Karpas-422 (cell line): ENCODE measurements at regions not wholly inside any gene's neighbourhood (a gene's known extent, or its start where the extent isn't known, plus 50 kb on each side); places are given as distances from the start of the nearest gene placed in this dataset.

Experiments used
- DNase-seq: peaks from one replicate; pipeline ENCODE4 v3.0.0-alpha.2; 2015
- H2AFZ ChIP-seq: fragments of 200-600 bp; sonication (generic); 2 replicates; pipeline ENCODE4 v1.6.1; 2014; ENCODE audit warnings: antibody characterized with exemption, low read length, mixed read lengths
- H3K27ac ChIP-seq: fragments of 200-600 bp; sonication (generic); 2 replicates; pipeline ENCODE4 v1.5.1; 2014; ENCODE audit warnings: mild to moderate bottlenecking, low read length, moderate library complexity
- H3K27me3 ChIP-seq: fragments of 200-600 bp; sonication (generic); 2 replicates; pipeline ENCODE4 v1.6.1; 2014; ENCODE audit warnings: low read length, mixed read lengths
- H3K36me3 ChIP-seq: fragments of 200-600 bp; sonication (generic); 2 replicates; pipeline ENCODE4 v1.6.1; 2014; ENCODE audit warnings: low read length, mixed read lengths; ENCODE audit not compliant: insufficient read depth
- H3K4me1 ChIP-seq: fragments of 200-600 bp; sonication (generic); 2 replicates; pipeline ENCODE4 v1.6.1; 2014; ENCODE audit warnings: mild to moderate bottlenecking, low read length, mixed read lengths
- H3K4me2 ChIP-seq: fragments of 200-600 bp; sonication (generic); 2 replicates; pipeline ENCODE4 v1.6.1; 2014; ENCODE audit warnings: low read length, low read depth, mild to moderate bottlenecking; ENCODE audit not compliant: poor library complexity, severe bottlenecking
- H3K4me3 ChIP-seq: fragments of 200-600 bp; sonication (generic); 2 replicates; pipeline ENCODE4 v1.5.1; 2014; ENCODE audit warnings: mild to moderate bottlenecking, antibody characterized with exemption, low read length, mixed read lengths
- H3K79me2 ChIP-seq: fragments of 200-600 bp; sonication (generic); 2 replicates; pipeline ENCODE4 v1.6.1; 2014; ENCODE audit warnings: mild to moderate bottlenecking, low read length, mixed read lengths
- H3K9ac ChIP-seq: fragments of 200-600 bp; sonication (generic); 2 replicates; pipeline ENCODE4 v1.6.0; 2014; ENCODE audit warnings: low read length
- H3K9me2 ChIP-seq: fragments of 200-600 bp; sonication (generic), shearing (Covaris generic); replicated peaks from 2 replicates; pipeline ENCODE4 v1.6.0; 2014; ENCODE audit warnings: mild to moderate bottlenecking, low read length, moderate library complexity; ENCODE audit not compliant: insufficient read depth
- H3K9me3 ChIP-seq: fragments of 300-700, 200-600 bp; sonication (generic); 2 replicates; pipeline ENCODE4 v1.6.1; 2014; ENCODE audit warnings: low read length, mixed read lengths
- H4K20me1 ChIP-seq: fragments of 200-600 bp; sonication (generic); 2 replicates; pipeline ENCODE4 v1.6.1; 2014; ENCODE audit warnings: mild to moderate bottlenecking, antibody characterized with exemption, low read length, low read depth; ENCODE audit not compliant: insufficient read depth

DNA sequence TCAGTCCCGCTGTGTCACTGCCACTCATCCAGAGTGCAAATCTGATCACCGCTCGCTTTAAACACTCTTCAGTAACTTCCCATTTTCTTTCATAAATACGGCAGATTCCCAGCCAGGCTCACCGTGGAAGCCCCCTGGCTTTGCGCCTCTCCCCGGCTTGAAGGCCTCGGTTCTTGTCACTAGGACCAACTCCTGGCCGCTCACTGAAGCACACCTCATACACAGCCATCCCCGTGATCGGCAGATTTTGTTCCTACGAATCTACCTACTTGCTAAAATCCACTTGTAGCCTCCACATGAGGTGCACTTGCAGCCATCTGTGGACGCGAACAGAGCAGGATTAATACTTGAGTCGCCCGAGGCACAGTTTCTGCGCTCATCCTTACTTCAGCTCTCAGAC, 462.4 kb upstream of the MYT1L start:
- Histone ChIP-seq H3K27ac (no peak overlapping the region), H3K27me3 (no peaks in the 10 kb centered on the region), H4K20me1 (no peaks in the 10 kb centered on the region), H3K9me3 (no peaks in the 10 kb centered on the region), H3K9ac (no peak overlapping the region), H3K9me2 (no peaks in the 10 kb centered on the region), H3K4me3 (no peak overlapping the region), H2AFZ (no peak overlapping the region), H3K4me2 (no peak overlapping the region), H3K4me1 (peaks cover 5% of the 10 kb centered on the region), H3K36me3 (no peaks in the 10 kb centered on the region), H3K79me2 (no peaks in the 10 kb centered on the region)
- peak; percentile 20 for DNase-seq

DNA sequence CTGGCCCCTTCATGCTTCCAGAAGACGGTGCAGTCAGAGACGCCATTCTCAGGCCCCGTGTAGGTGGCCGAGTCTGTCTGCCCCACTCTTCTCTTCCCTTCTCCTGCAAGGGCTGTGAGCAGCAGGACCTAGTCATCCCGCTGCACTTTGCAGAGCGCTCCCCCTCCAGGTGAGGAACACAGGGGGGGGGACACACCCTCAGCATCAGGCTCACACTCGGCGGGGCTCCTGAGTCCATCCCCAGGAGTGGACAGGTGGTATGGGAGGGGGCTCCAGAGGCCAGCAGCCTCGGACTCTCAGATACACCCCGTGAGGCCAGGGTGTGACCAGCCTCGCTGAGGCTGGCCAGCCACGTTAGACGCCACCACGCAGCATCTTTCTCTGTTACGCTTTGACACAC, 460.5 kb upstream of the MYT1L start:
- no peaks in the 10 kb centered on the region for H3K36me3 ChIP-seq
- DNase-seq = no peak
- H3K9ac ChIP-seq = no peak overlapping the region
- no peaks in the 10 kb centered on the region for H3K79me2 ChIP-seq
- H3K27me3 ChIP-seq = no peaks in the 10 kb centered on the region
- no peak overlapping the region for H3K27ac ChIP-seq
- H3K4me2 ChIP-seq = no peak overlapping the region
- no peaks in the 10 kb centered on the region for H3K9me3 ChIP-seq
- no peak overlapping the region for H2AFZ ChIP-seq
- H3K4me1 ChIP-seq = peaks cover 16% of the 10 kb centered on the region
- no peaks in the 10 kb centered on the region for H3K9me2 ChIP-seq
- H3K4me3 ChIP-seq = no peak overlapping the region
- H4K20me1 ChIP-seq = no peaks in the 10 kb centered on the region

- Histone ChIP-seq H3K4me3 (no peak overlapping the region), H3K4me2 (no peak overlapping the region), H3K9ac (no peak overlapping the region), H3K36me3 (no peaks in the 10 kb centered on the region), H3K9me2 (no peaks in the 10 kb centered on the region), H3K4me1 (peaks cover 16% of the 10 kb centered on the region), H3K9me3 (no peaks in the 10 kb centered on the region), H2AFZ (no peak overlapping the region), H3K79me2 (no peaks in the 10 kb centered on the region), H3K27me3 (no peaks in the 10 kb centered on the region), H4K20me1 (no peaks in the 10 kb centered on the region), H3K27ac (no peak overlapping the region)
- DNase-seq = no peak
These were observed 460.0 kb upstream of the MYT1L start for GRCh38 chr2:2791031-2791430.

GRCh38 chr2:2788076-2788475, 457.0 kb upstream of the MYT1L start:
- H3K27ac ChIP-seq = no peak overlapping the region
- peaks cover 18% of the 10 kb centered on the region for H3K4me1 ChIP-seq
- peak; percentile 45 for DNase-seq
- 0 out of 2 replicates have a peak overlapping the region, but pooled peaks have one; percentile 16 for H3K9ac ChIP-seq
- H3K4me3 ChIP-seq = no peak overlapping the region
- H3K4me2 ChIP-seq = peak overlapping the region; percentile 31
- H3K36me3 ChIP-seq = no peaks in the 10 kb centered on the region
- no peaks in the 10 kb centered on the region for H3K9me3 ChIP-seq
- H3K27me3 ChIP-seq = no peaks in the 10 kb centered on the region
- H4K20me1 ChIP-seq = no peaks in the 10 kb centered on the region
- 0 out of 2 replicates have a peak overlapping the region, but pooled peaks have one; percentile 18 for H2AFZ ChIP-seq
- H3K9me2 ChIP-seq = no peaks in the 10 kb centered on the region
- no peaks in the 10 kb centered on the region for H3K79me2 ChIP-seq

DNA sequence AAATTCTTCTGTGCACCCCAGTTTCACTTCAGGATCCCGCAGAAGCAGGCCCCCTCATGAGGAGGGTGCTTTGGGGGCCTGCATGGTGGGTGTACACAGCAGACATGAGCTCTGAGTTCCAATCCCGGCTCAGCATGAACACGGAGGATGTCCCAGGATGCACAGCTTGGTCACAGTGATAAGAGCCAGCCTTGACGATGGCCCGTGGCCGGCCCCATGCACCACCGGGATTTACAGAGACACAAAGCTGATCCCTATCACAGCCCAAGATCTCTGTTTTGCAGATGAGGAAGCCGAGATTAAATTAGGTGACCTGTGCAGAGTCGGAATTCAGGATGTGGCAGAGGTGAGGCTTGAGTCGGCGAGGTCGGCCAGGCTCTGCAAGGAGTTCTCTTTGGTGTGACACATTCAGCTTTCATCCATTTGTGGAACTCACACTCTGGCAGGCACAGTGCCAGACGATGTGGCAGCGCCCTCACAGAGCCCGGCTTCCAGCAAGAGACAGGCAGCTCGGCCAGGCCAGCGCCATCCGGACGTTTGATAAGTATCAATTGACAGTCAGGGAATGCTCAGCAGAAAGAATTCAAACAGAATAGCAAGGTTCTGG, 456.3 kb upstream of the MYT1L start:
- Histone ChIP-seq H3K27me3 (no peaks in the 10 kb centered on the region), H3K79me2 (no peaks in the 10 kb centered on the region), H3K9me3 (no peaks in the 10 kb centered on the region), H3K4me2 (no peak overlapping the region), H3K9me2 (no peaks in the 10 kb centered on the region), H3K36me3 (no peaks in the 10 kb centered on the region), H3K9ac (no peak overlapping the region), H2AFZ (no peak overlapping the region), H3K4me1 (peaks cover 22% of the 10 kb centered on the region), H3K27ac (no peak overlapping the region), H4K20me1 (no peaks in the 10 kb centered on the region), H3K4me3 (no peak overlapping the region)
- no peak for DNase-seq

DNA sequence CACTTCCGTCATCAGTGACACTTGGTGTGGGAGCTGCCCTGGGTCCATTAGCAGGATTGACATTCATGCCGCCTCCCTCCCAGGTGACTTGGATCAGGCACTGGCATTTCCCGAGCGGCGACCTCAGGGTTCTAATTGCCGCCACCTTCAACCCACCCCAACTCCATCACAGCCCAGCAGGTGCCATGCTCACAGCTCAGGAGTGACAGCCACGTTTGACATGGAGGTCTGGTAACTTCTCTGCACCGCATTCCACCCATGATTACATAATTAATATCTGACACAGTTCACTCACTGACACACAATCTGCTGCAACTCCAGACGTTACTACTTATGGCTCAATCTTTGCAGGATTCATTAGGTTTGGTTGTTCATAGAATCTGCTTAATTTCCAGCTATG, 450.9 kb upstream of the MYT1L start:
- no peak overlapping the region for H3K4me2 ChIP-seq
- no peak overlapping the region for H3K27ac ChIP-seq
- DNase-seq = no peak
- no peaks in the 10 kb centered on the region for H3K36me3 ChIP-seq
- no peak overlapping the region for H3K9ac ChIP-seq
- H3K9me2 ChIP-seq = no peaks in the 10 kb centered on the region
- no peaks in the 10 kb centered on the region for H3K79me2 ChIP-seq
- peaks cover 5% of the 10 kb centered on the region; the same call in 1 of the 2 replicates for H3K4me1 ChIP-seq
- H4K20me1 ChIP-seq = no peaks in the 10 kb centered on the region
- H2AFZ ChIP-seq = no peak overlapping the region
- no peak overlapping the region for H3K4me3 ChIP-seq
- H3K9me3 ChIP-seq = no peaks in the 10 kb centered on the region
- H3K27me3 ChIP-seq = no peaks in the 10 kb centered on the region; the same call in 1 of the 2 replicates

DNA sequence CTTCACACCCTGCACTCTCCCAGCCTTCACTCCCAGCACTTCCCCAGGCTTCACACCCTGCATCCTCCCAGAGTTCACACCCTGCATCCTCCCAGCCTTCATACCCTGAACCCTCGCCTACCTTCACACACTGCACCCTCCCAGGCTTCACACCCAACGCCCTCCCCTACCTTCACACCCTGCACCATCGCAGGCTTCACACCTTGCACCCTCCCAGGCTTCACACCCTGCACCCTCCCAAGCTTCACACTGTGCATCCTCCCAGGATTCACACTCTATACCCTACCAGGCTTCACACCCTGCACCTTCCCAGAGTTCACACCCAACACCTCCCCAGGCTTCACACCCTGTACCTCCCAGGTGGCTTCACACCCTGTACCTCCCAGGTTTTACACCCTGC, 448.7 kb upstream of the MYT1L start:
- Histone ChIP-seq H3K4me2 (no peak overlapping the region), H3K27ac (no peak overlapping the region), H3K9ac (no peak overlapping the region), H3K4me1 (peaks cover 5% of the 10 kb centered on the region; the same call in 1 of the 2 replicates), H3K9me2 (no peaks in the 10 kb centered on the region; the same call in 1 of the 2 replicates), H2AFZ (no peak overlapping the region), H3K4me3 (no peak overlapping the region), H3K36me3 (no peaks in the 10 kb centered on the region), H3K79me2 (no peaks in the 10 kb centered on the region), H3K9me3 (no peaks in the 10 kb centered on the region), H4K20me1 (no peaks in the 10 kb centered on the region), H3K27me3 (peaks cover 3% of the 10 kb centered on the region; the same call in 1 of the 2 replicates)
- DNase-seq = no peak

GRCh38 chr2:2777876-2778275, 446.8 kb upstream of the MYT1L start:
- no peak overlapping the region for H3K27ac ChIP-seq

More at GRCh38 chr2:2777876-2778275, 446.8 kb upstream of the MYT1L start:
- no peaks in the 10 kb centered on the region for H3K79me2 ChIP-seq
- H3K9ac ChIP-seq = no peak overlapping the region
- H3K9me3 ChIP-seq = no peaks in the 10 kb centered on the region
- H4K20me1 ChIP-seq = no peaks in the 10 kb centered on the region
- no peak overlapping the region for H2AFZ ChIP-seq
- H3K9me2 ChIP-seq = no peaks in the 10 kb centered on the region; the same call in 1 of the 2 replicates
- DNase-seq = no peak
- no peaks in the 10 kb centered on the region for H3K36me3 ChIP-seq
- no peak overlapping the region for H3K4me2 ChIP-seq
- H3K27me3 ChIP-seq = peaks cover 3% of the 10 kb centered on the region; the same call in 1 of the 2 replicates
- H3K4me1 ChIP-seq = peaks cover 1% of the 10 kb centered on the region; the same call in 1 of the 2 replicates
- H3K4me3 ChIP-seq = no peak overlapping the region
